IPS-20b (cell line): ENCODE measurements at regions not wholly inside any gene's neighbourhood (a gene's known extent, or its start where the extent isn't known, plus 50 kb on each side); places are given as distances from the start of the nearest gene placed in this dataset.

ENCODE experiments used
- H3K27ac ChIP-seq: one replicate; pipeline ENCODE4 v1.5.1; 2013; ENCODE audit warnings: low read length
- H3K27me3 ChIP-seq: 2 replicates; pipeline ENCODE4 v1.6.1; 2013; ENCODE audit warnings: mild to moderate bottlenecking, low read length, inconsistent platforms; ENCODE audit not compliant: insufficient read depth
- H3K36me3 ChIP-seq: 2 replicates; pipeline ENCODE4 v1.6.1; 2013; ENCODE audit warnings: low read depth, mild to moderate bottlenecking, inconsistent platforms, low read length, moderate library complexity; ENCODE audit not compliant: insufficient read depth
- H3K4me1 ChIP-seq: 2 replicates; pipeline ENCODE4 v1.6.1; 2013; ENCODE audit warnings: mild to moderate bottlenecking, control low read depth, inconsistent platforms, low read length, moderate library complexity; ENCODE audit not compliant: insufficient read depth
- H3K4me3 ChIP-seq: 2 replicates; pipeline ENCODE4 v1.5.1; 2013; ENCODE audit warnings: mild to moderate bottlenecking, low read length, inconsistent platforms
- H3K9ac ChIP-seq: 2 replicates; pipeline ENCODE4 v1.6.1; 2013; ENCODE audit warnings: low read depth, mild to moderate bottlenecking, inconsistent platforms, low read length, moderate library complexity
- H3K9me3 ChIP-seq: 2 replicates; pipeline ENCODE4 v1.6.1; 2013; ENCODE audit warnings: mild to moderate bottlenecking, low read depth, low read length, inconsistent platforms; ENCODE audit not compliant: insufficient read depth

DNA sequence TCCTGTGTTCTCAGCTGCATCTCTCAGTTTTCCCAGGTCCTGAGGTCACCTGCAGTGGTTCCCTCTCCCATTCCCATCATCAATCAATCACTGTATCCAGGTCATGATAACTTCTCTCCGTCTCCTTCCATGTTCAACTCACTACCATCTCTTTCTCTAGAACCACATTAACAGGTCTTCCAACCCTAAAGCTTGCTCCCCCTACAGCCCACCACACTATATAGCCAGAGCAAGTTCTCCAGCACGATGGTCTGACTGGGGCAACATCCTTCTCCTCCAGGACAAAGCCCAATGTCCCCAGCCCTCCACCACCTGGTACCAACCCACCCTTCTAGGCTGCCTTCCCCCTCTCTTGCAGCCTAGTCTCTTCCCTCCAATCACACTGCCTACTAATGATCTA is 241.6 kb downstream of the CDK5RAP2 start:
- Histone ChIP-seq H3K4me3 (no peak overlapping the region), H3K27me3 (no peaks in the 10 kb centered on the region), H3K27ac (no peak overlapping the region), H3K4me1 (no peaks in the 10 kb centered on the region), H3K9me3 (no peaks in the 10 kb centered on the region), H3K36me3 (no peaks in the 10 kb centered on the region), H3K9ac (no peak overlapping the region)

DNA sequence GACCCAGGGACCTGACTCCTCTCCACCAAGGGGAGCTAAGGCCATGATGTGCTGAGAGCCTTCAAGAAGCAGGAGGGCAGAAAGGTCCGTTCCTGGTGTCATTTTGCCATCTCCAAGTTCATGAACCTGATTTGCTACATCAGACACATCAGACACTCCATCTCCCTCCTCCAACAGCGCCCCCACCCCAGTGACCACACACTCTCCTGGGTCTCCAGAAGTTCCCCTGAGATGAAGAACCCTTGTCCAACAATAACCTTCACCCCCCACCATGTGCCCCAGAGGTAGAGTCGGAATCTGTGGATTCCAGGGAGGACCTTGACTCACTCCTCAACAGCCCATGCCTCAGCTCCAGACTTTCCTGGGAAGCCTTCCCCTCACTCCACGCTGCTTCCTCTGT is 242.8 kb downstream of the CDK5RAP2 start:
- no peaks in the 10 kb centered on the region for H3K4me1 ChIP-seq
- no peaks in the 10 kb centered on the region for H3K36me3 ChIP-seq
- no peaks in the 10 kb centered on the region for H3K9me3 ChIP-seq
- no peak overlapping the region for H3K4me3 ChIP-seq
- no peaks in the 10 kb centered on the region for H3K27me3 ChIP-seq
- no peak overlapping the region for H3K9ac ChIP-seq
- H3K27ac ChIP-seq = no peak overlapping the region

DNA sequence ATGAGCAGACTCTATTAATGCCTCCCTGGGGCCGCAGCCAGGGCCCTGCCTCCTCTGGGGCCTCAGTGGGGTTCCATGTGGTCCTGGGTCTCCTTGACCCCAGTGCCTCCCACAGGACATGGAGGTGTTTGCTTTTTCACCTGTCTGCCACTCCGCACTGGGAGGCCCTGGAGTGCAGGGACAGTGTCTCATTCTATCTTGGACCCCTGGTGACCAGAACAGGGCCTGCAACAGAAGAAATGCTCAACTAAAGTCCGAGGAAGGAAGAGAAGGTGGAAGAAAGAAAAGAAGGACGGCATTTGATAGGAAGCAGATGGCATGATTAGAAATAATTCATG is 243.2 kb downstream of the CDK5RAP2 start:
- Histone ChIP-seq H3K36me3 (no peaks in the 10 kb centered on the region), H3K4me1 (no peaks in the 10 kb centered on the region), H3K4me3 (no peak overlapping the region), H3K27me3 (no peaks in the 10 kb centered on the region), H3K9me3 (no peaks in the 10 kb centered on the region), H3K9ac (no peak overlapping the region), H3K27ac (no peak overlapping the region)

DNA sequence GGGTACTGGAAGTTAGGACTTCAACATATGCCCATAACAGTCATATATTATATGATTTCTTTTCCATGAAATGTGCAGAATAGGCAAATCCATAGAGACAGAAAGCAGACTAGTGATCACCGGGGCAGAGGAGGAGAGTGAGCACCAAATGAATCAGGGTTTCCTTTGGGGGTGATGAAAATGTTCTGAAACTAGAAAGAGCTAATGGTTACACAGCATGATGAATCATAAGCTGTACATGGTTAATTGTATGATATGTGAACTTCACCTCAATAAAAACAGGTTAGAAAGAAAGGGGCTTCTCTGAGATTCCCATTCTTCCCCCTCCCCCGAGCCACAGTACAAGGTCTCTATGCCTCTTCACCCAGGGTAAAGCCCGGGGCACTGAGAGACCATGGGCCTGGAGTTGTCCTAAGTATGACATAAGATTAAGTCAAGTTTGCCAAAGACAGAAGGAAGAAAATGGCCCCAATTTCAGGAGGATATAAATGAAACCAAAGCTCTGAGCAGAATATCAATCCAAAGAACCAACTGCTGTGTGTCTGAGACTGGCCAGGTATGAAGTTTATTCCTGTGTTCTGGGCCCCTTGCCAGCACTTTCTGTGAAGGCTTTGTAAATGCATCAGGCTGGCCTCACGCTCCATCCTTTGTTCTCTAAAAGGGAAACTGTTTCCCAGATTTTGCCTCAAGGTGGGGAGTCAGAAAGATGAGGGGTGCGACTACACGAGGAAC is 243.8 kb downstream of the CDK5RAP2 start:
- no peaks in the 10 kb centered on the region for H3K36me3 ChIP-seq
- no peak overlapping the region for H3K9ac ChIP-seq
- no peak overlapping the region for H3K4me3 ChIP-seq
- no peaks in the 10 kb centered on the region for H3K4me1 ChIP-seq
- H3K27ac ChIP-seq = no peak overlapping the region
- no peaks in the 10 kb centered on the region for H3K9me3 ChIP-seq
- H3K27me3 ChIP-seq = no peaks in the 10 kb centered on the region

DNA sequence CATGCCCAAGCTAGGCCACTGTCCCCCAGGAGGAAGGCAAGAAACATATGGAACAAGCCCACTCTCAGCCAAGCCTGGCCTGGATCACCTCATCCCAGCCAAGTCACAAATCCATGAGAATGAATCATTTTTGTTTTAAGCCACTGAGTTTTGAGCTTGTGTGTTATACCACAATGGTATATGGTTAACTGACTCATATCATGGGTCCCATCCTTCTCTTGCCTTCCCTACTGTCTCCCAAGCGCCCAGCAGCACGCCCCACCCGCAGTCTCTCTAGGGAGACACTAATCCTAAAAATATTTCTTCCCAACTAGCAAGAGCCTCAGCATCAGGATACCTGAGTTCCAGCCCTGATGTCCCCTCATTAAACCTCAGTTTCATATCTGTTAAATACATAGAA is 248.1 kb downstream of the CDK5RAP2 start:
- H3K9ac ChIP-seq = no peak overlapping the region
- H3K27ac ChIP-seq = no peak overlapping the region

DNA sequence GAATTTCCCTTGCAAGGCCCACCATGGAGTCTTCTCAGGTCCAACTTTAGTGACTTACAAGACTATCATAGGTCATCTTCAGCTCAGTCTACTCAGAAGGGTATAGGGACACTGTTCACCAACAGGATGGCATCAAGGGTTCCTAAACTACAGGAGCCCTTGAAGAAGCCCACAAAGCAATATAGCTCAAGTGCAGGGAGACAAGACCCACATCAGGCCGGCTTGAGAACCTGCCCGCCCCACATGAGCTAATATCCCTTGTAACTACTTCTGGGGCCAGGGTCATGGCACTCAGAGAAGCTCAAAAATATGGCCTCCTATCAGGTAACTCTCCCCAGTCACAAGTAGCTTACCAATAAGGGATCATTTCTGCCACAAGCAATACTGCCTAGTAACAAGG is 249.9 kb downstream of the CDK5RAP2 start:
- H3K27me3 ChIP-seq = no peaks in the 10 kb centered on the region
- H3K9ac ChIP-seq = no peak overlapping the region
- no peak overlapping the region for H3K4me3 ChIP-seq
- H3K36me3 ChIP-seq = no peaks in the 10 kb centered on the region
- no peaks in the 10 kb centered on the region for H3K9me3 ChIP-seq
- H3K27ac ChIP-seq = no peak overlapping the region
- H3K4me1 ChIP-seq = no peaks in the 10 kb centered on the region

More for the DNA sequence above, 248.1 kb downstream of the CDK5RAP2 start:
- H3K27me3 ChIP-seq = no peaks in the 10 kb centered on the region
- no peaks in the 10 kb centered on the region for H3K4me1 ChIP-seq
- no peaks in the 10 kb centered on the region for H3K36me3 ChIP-seq
- no peak overlapping the region for H3K4me3 ChIP-seq
- no peaks in the 10 kb centered on the region for H3K9me3 ChIP-seq

DNA sequence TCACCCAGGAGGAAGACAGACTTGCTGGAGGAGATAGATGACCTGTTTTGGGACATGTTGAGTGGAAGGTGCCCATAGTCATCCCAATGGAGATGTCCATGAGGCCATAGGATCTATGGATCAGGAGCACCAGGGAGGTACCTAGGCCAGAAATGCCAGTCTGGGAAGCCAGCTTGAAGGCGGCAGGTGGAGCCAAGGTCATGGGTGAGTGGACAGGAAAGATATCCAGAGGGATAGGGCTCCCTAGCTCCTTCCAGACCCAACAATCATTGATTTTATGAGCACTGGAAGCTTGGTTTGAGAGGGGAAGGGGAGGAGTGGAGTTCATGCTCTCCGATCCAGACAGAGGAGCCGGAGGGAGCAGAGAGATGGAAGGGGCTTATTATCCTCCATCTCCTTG is 252.6 kb downstream of the CDK5RAP2 start:
- Histone ChIP-seq H3K27me3 (no peaks in the 10 kb centered on the region), H3K36me3 (no peaks in the 10 kb centered on the region), H3K27ac (no peak overlapping the region), H3K9me3 (no peaks in the 10 kb centered on the region), H3K9ac (no peak overlapping the region), H3K4me1 (no peaks in the 10 kb centered on the region), H3K4me3 (no peak overlapping the region)

DNA sequence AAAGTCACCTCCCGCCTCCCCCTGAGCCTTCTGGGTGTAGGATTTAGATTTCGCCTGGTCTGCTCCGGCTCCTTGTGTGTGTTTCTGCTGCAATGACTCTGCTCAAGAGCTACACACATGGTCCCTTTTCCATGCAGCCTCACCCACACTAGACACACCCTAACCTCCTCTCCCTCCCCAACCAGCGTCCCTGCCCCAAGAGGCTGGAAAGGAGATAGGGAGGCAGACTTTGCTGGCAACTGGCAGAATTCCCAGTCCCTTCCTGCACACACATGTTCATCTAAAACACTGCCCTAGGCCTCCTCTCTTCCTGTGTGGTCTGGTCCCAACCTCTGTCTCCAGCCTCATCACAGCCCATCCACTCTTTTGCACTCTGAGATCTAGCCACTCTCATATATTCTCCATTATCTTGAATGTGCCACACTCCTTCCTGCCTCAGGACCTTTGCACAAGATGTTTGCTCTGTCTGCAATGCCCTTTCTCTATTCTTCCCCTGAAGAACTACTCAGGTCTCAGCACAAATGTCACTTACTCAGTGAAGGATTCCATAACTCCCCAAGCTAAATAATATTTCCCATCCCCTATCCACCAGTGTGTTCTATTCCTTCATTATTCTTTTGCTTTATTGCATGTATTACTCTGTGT is 253.8 kb downstream of the CDK5RAP2 start:
- Histone ChIP-seq H3K27ac (no peak overlapping the region), H3K4me1 (no peaks in the 10 kb centered on the region), H3K36me3 (no peaks in the 10 kb centered on the region), H3K4me3 (no peak overlapping the region), H3K27me3 (no peaks in the 10 kb centered on the region), H3K9me3 (no peaks in the 10 kb centered on the region), H3K9ac (no peak overlapping the region)

DNA sequence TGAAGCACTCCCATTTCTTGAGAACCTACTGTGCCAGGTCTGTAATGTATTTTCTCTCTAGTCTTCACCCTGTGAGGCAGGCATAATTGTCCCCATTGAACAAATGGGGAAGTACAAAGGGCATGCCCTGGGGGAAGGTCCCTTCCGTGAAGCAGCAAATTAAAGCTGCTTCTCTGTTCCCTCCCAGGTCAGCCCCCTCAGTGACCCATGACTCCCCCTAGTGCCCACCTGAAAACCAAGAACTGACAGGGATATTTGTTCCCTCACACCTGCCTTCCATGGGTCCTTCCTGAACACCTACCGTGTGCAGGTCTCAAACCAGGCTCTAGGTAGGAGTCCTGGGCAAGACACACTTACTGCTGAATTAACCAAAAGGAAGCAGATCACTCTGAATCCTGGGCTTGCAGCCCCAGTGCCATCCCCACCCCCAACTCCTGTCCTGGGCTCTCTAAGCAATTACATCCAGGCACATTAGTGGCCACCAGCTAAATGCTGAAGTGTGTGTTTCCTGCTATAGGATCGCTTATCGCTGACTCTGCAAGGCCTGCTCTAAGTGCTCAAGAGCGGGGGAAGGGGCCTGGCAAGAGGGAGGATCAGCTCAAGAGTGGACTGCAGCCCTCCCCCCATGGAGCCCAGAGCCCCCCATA is 254.8 kb downstream of the CDK5RAP2 start:
- H3K4me1 ChIP-seq = no peaks in the 10 kb centered on the region
- no peaks in the 10 kb centered on the region for H3K27me3 ChIP-seq
- no peaks in the 10 kb centered on the region for H3K9me3 ChIP-seq
- no peak overlapping the region for H3K9ac ChIP-seq
- H3K4me3 ChIP-seq = no peak overlapping the region
- no peaks in the 10 kb centered on the region for H3K36me3 ChIP-seq
- H3K27ac ChIP-seq = no peak overlapping the region

DNA sequence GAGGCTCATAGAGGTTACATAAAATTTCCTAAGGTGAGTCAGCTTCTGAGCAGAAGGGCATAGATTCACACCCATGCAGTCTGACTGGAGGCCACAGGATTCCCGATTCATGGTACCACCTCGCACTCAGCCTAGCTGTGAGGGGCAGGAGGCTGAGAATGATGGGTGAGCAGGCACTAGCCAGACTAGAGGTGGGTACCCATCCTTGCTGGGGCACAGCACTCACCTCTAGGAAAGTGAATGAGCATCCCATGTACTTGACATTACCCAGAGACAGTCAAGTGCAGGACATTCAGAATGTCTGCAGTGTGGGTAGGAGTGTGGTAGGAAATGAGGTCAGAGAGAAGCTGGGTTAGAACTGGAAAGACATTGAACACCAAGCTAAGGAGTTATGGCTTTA is 255.5 kb downstream of the CDK5RAP2 start:
- Histone ChIP-seq H3K4me3 (no peak overlapping the region), H3K27me3 (no peaks in the 10 kb centered on the region), H3K36me3 (no peaks in the 10 kb centered on the region), H3K9me3 (no peaks in the 10 kb centered on the region), H3K27ac (no peak overlapping the region), H3K4me1 (no peaks in the 10 kb centered on the region), H3K9ac (no peak overlapping the region)

DNA sequence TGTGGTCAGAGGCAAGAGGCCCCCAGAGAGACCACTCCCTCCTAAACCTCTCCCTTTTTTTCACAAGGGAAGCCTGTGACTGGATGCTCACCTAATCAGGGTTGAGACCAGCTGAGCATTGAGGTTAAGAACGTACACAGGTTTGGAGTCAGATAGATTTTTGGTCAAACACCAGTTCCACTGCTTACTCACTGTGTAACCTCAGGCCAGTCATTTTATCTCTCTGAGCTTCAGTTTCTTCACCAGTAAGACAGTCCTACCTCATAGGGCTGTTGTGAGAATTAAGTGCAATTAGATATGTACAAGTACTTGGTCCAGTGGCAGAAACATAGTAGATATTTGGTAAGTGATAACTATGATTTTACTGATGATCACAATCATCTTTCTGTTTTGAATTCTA is 256.8 kb downstream of the CDK5RAP2 start:
- no peaks in the 10 kb centered on the region for H3K36me3 ChIP-seq
- no peaks in the 10 kb centered on the region for H3K4me1 ChIP-seq
- H3K4me3 ChIP-seq = no peak overlapping the region
- no peaks in the 10 kb centered on the region for H3K27me3 ChIP-seq
- H3K9ac ChIP-seq = no peak overlapping the region
- no peaks in the 10 kb centered on the region for H3K9me3 ChIP-seq
- H3K27ac ChIP-seq = no peak overlapping the region

DNA sequence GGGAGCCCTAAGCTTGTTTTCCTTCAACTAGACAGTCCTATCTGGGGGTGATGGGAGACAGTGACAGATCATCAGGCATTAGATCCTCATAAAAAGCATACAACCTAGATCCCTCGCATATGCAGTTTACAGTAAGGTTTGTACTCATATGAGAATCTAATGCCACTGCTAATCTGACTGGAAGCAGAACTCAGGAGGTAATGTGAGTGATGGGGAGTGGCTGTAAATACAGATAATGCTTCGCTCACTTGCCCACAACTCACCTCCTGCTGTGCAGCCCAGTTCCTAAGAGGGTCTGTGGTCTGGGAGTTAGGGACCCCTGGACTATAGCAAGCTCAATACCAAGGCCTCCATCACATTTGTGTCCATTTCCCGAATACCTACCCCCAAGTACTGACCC is 260.5 kb downstream of the CDK5RAP2 start:
- Histone ChIP-seq H3K36me3 (no peaks in the 10 kb centered on the region), H3K27me3 (no peaks in the 10 kb centered on the region), H3K9ac (no peak overlapping the region), H3K4me1 (no peaks in the 10 kb centered on the region), H3K4me3 (no peak overlapping the region), H3K9me3 (peaks cover 9% of the 10 kb centered on the region), H3K27ac (no peak overlapping the region)
